ENCODE measurements at regions not wholly inside any gene's neighbourhood (a gene's known extent, or its start where the extent isn't known, plus 50 kb on each side); places are given as distances from the start of the nearest gene placed in this dataset.

- no peaks in the 10 kb centered on the region for H3K9me3 ChIP-seq
- WGBS, 2 donors: 90 to 92% methylated on average over 11 of the region's 11 CpGs
- no peaks in the 10 kb centered on the region for H3K36me3 ChIP-seq
- H3K27ac ChIP-seq: no peak overlapping the region
- TF ChIP-seq, protein P1, sequence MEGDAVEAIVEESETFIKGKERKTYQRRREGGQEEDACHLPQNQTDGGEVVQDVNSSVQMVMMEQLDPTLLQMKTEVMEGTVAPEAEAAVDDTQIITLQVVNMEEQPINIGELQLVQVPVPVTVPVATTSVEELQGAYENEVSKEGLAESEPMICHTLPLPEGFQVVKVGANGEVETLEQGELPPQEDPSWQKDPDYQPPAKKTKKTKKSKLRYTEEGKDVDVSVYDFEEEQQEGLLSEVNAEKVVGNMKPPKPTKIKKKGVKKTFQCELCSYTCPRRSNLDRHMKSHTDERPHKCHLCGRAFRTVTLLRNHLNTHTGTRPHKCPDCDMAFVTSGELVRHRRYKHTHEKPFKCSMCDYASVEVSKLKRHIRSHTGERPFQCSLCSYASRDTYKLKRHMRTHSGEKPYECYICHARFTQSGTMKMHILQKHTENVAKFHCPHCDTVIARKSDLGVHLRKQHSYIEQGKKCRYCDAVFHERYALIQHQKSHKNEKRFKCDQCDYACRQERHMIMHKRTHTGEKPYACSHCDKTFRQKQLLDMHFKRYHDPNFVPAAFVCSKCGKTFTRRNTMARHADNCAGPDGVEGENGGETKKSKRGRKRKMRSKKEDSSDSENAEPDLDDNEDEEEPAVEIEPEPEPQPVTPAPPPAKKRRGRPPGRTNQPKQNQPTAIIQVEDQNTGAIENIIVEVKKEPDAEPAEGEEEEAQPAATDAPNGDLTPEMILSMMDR (IDR thresholded peaks at IDR 0.05): no peak
- intact Hi-C loops (cut with DNase I): no loop called here
- H3K27me3 ChIP-seq: peaks cover 0 to 10% (median 0%) of the 10 kb centered on the region in 7 donors
- ATAC-seq: no peak
- H3K4me3 ChIP-seq: no peak overlapping the region
- no peak for DNase-seq
- H3K4me1 ChIP-seq: no peaks in the 10 kb centered on the region
Measured at GRCh38 chr14:104281768-104282301, 143.4 kb downstream of the KIF26A start.

GRCh38 chr14:104282332-104283196, 144.2 kb downstream of the KIF26A start:
- 83 to 87% methylated on average over 26 of the region's 26 CpGs for WGBS, 2 donors
- TF ChIP-seq, protein P1 (IDR thresholded peaks at IDR 0.05): no peak
- ATAC-seq: no peak

GRCh38 chr14:104283197-104284106, 145.1 kb downstream of the KIF26A start:
- H3K9me3 ChIP-seq: no peaks in the 10 kb centered on the region
- 85 to 88% methylated on average over 25 of the region's 25 CpGs for WGBS, 2 donors
- no peaks in the 10 kb centered on the region for H3K4me1 ChIP-seq
- H3K4me3 ChIP-seq: no peak overlapping the region
- intact Hi-C loops (cut with DNase I): no loop called here
- H3K27ac ChIP-seq: no peak overlapping the region
- H3K36me3 ChIP-seq: no peaks in the 10 kb centered on the region
- no peak for DNase-seq
- peaks cover 0 to 3% (median 0%) of the 10 kb centered on the region in 7 donors for H3K27me3 ChIP-seq
- TF ChIP-seq, protein P1 (IDR thresholded peaks at IDR 0.05): no peak
- no peak for ATAC-seq

More at GRCh38 chr14:104282332-104283196, 144.2 kb downstream of the KIF26A start:
- Histone ChIP-seq H3K4me3 (no peak overlapping the region), H3K27ac (no peak overlapping the region), H3K4me1 (no peaks in the 10 kb centered on the region), H3K9me3 (no peaks in the 10 kb centered on the region), H3K36me3 (no peaks in the 10 kb centered on the region), H3K27me3 (peaks cover 0 to 5% (median 0%) of the 10 kb centered on the region in 7 donors)
- DNase-seq: no peak
- intact Hi-C loops (cut with DNase I): no loop called here

DNA sequence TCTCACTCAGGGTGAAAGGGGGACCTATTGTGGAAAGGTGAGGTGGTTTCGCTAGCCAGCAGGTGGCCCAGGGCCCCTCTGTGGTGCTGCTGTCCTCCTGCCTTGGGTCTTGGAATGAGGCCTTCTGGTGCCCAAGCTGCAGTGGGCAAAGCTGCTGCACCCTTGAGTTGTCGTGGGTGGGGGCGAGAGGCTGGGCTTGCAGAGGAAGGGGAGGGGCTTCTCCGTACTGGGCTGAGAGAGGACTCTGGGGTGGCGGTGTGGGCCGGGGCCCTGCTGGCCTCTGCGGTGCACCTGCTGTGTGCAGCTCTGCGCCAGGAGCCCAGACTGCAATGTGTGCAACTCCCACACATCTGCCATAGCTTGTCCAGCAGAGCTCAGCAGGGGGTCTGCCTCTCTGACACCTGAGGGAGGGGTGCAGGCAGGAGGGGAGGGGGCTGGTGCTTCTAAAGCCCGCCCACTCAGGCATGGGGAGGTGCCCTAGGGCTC, 145.8 kb downstream of the KIF26A start:
- Histone ChIP-seq H3K27me3 (peaks cover 0 to 3% (median 0%) of the 10 kb centered on the region in 7 donors), H3K27ac (no peak overlapping the region), H3K4me3 (no peak overlapping the region), H3K9me3 (no peaks in the 10 kb centered on the region), H3K4me1 (no peaks in the 10 kb centered on the region), H3K36me3 (no peaks in the 10 kb centered on the region)
- 67 to 76% methylated on average over 9 of the region's 9 CpGs for WGBS, 2 donors
- ATAC-seq: no peak
- TF ChIP-seq, protein P1 (IDR thresholded peaks at IDR 0.05): no peak
- intact Hi-C loops (cut with DNase I): no loop called here
- DNase-seq: no peak

Measured in heart right ventricle (tissue), 16 donors.